Heart right ventricle (tissue), 16 donors: ENCODE measurements at regions not wholly inside any gene's neighbourhood (a gene's known extent, or its start where the extent isn't known, plus 50 kb on each side); places are given as distances from the start of the nearest gene placed in this dataset.

Experiments used
- ATAC-seq, 8 donors: fragments of 200-7000 bp; cut with Tn5 transposase; one replicate each; pipeline ENCODE4 v1.9.1; 2020; ENCODE audit warnings: mild to moderate bottlenecking in 8 of 8, moderate library complexity in 8 of 8, moderate number of reproducible peaks in 1 of 8
- DNase-seq, 2 donors: peaks; one replicate each; pipeline ENCODE4 v3.0.0-alpha.2; 2020
- H3K27ac ChIP-seq, 10 donors: fragments of 200-600 bp; sonication (generic) in 2 of 10; one replicate each; pipeline versions ENCODE4 v1.5.0 to v1.8.0; 2020 to 2022; ENCODE audit warnings: mild to moderate bottlenecking in 3 of 10
- H3K27me3 ChIP-seq, 7 donors: fragments of 200-600 bp; one replicate each; pipeline ENCODE4 v1.8.0; 2021 to 2022; ENCODE audit warnings: mild to moderate bottlenecking in 2 of 7
- H3K36me3 ChIP-seq, 9 donors: fragments of 200-600 bp; sonication (generic) in 1 of 9; one replicate each; pipeline versions ENCODE4 v1.5.0 to v1.8.0; 2020 to 2022; ENCODE audit warnings: mild to moderate bottlenecking in 2 of 9
- H3K4me1 ChIP-seq, 9 donors: fragments of 200-600 bp; sonication (generic) in 1 of 9; one replicate each; pipeline versions ENCODE4 v1.5.0 to v1.8.0; 2020 to 2022; ENCODE audit warnings: mild to moderate bottlenecking in 4 of 9
- H3K4me3 ChIP-seq, 10 donors: fragments of 200-600 bp; sonication (generic) in 2 of 10; one replicate each; pipeline versions ENCODE4 v1.5.0 to v1.8.0; 2020 to 2022; ENCODE audit warnings: mild to moderate bottlenecking in 7 of 10, moderate library complexity in 2 of 10
- H3K9me3 ChIP-seq, 11 donors: fragments of 200-600 bp in 10 of 11; sonication (generic) in 2 of 11; one replicate each; pipeline versions ENCODE4 v1.5.0 to v1.8.0; 2013 to 2022; ENCODE audit warnings: mild to moderate bottlenecking in 2 of 11, control low read depth in 1 of 11, moderate library complexity in 1 of 11
- CTCF ChIP-seq, 9 donors: fragments of 200-600 bp; sonication (generic) in 2 of 9; IDR thresholded peaks; one replicate each; pipeline versions ENCODE4 v1.5.0 to v1.8.0; 2021 to 2022; ENCODE audit warnings: antibody characterized with exemption in 9 of 9, mild to moderate bottlenecking in 5 of 9, moderate library complexity in 1 of 9
- WGBS, 2 donors: extraction: QIAGEN DNeasy Blood & Tissue Kit; methylation state at CpG; one replicate each; pipeline ENCODE4 v1.1.7; 2013; ENCODE audit warnings: inconsistent platforms in 1 of 2; 5-methylcytosine and 5-hydroxymethylcytosine counted together
- intact Hi-C, 10 donors: fragments of 100-400 bp; cut with DNase I; formaldehyde crosslinking; loops; one replicate each; pipeline versions ENCODE4 v1.11.1 to v1.14.2; 2022
- donor health status: Arrhythmogenic right ventricular cardiomyopathy.
- donor health status: ischemic (EF 13 %, LVEDD 7.1; RV severe dilation, severe dysfunction).
- donor health status: healthy with polysubstance abuse.
- donor health status: DM: no; HTN: yes; CAD: no.
- donor health status: DM: no; HTN: no; CAD: no.
- donor health status: ischemic (EF 25% LVEDD 6.9; RV normal size, moderate dysfunction).
- donor health status: ischemic (EF 25% LVEDD 5.7; RV mildly dilated, moderate dysfunction).
- donor health status: healthy.
- donor health status: DM: yes; HTN: yes; CAD: no.
- donor health status: Ischemic cardiomyopathy.
- donor health status: ischemic (EF 35%, LVEDD 5.7; RV mildly dilated, moderate dysfunction).
- donor health status: nonischemic (EF 11% LVEDD 7.7; RV severe dilation, severe dysfunction).
- donor health status: DM: yes; HTN: yes; CAD: no.
- donor health status: PGD.
- donor health status: ischemic (EF 29% LVEDD 5.4; RV normal size, mild dysfunction).
- donor health status: nonischemic (EF 23%, LVEDD 6.1; RV moderate dilation, normal function).

DNA sequence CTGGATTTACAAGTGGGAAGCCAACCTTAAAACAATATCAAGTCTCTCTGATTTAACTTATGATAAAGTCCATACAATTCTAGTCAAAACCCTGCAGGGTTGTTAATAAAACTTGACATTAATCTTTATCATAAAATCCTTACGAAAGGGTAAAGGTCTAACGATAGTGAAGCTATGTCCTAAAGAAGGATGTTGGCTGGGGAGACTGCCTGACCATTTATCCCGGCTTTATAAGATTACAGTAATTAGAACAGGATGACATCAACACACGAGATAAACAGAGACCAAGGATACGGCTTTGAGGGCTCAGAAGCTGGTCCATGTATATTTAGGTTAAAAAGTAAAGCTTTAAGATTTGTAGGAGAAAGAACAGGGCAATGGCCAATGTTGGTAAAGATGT is 189.0 kb upstream of the COPS8 start:
- DNase-seq (no peak), ATAC-seq (no peak)
- no peak for TF ChIP-seq CTCF (IDR thresholded peaks at IDR 0.05)
- intact Hi-C loops, result no loop called here
- WGBS, 2 donors, result 58 to 69% methylated on average over 5 of the region's 5 CpGs
- H3K9me3 ChIP-seq, result no peaks in the 10 kb centered on the region
- H3K27me3 ChIP-seq, result peaks cover 0 to 15% (median 0%) of the 10 kb centered on the region in 7 donors
- no peaks in the 10 kb centered on the region for H3K36me3 ChIP-seq
- H3K27ac ChIP-seq, result no peak overlapping the region
- no peaks in the 10 kb centered on the region for H3K4me1 ChIP-seq
- H3K4me3 ChIP-seq, result no peak overlapping the region

DNA sequence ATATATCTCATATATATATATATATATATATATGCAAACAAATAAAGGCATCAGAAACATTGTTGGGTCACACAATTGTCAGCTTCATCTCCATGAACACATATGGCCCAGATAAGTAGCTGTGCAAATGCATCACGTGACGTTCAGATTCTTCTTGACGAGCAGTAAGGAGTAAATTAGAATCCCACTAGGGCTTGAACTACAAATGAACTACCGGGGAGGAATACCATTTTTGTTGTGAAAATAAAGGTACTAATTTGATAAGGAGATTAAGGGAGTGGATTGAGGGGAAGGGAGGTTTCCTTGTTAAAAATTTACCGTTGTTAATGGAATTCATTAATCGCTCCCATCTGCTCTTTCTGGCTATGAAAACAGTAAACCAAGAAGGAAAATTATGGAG is 186.5 kb upstream of the COPS8 start:
- no peak overlapping the region for H3K27ac ChIP-seq
- no peaks in the 10 kb centered on the region for H3K36me3 ChIP-seq
- DNase-seq (no peak), ATAC-seq (no peak)
- peaks cover 0 to 24% (median under 1%) of the 10 kb centered on the region in 7 donors for H3K27me3 ChIP-seq
- no peak for TF ChIP-seq CTCF (IDR thresholded peaks at IDR 0.05)
- H3K4me3 ChIP-seq, result no peak overlapping the region
- intact Hi-C loops, result no loop called here
- WGBS, 2 donors, result 65% methylated on average over 6 of the region's 6 CpGs
- H3K9me3 ChIP-seq, result no peaks in the 10 kb centered on the region
- no peaks in the 10 kb centered on the region for H3K4me1 ChIP-seq

- Histone ChIP-seq H3K36me3 (no peaks in the 10 kb centered on the region), H3K9me3 (no peaks in the 10 kb centered on the region), H3K27me3 (peaks cover 0 to 26% (median 5%) of the 10 kb centered on the region in 7 donors), H3K27ac (no peak overlapping the region), H3K4me1 (no peaks in the 10 kb centered on the region), H3K4me3 (no peak overlapping the region)
- TF ChIP-seq CTCF (IDR thresholded peaks at IDR 0.05), result no peak
- ATAC-seq (no peak), DNase-seq (no peak)
- 58 to 59% methylated on average over 6 of the region's 6 CpGs for WGBS, 2 donors
- intact Hi-C loops, result no loop called here
Observed at GRCh38 chr2:236899950-236900640, 185.6 kb upstream of the COPS8 start.

DNA sequence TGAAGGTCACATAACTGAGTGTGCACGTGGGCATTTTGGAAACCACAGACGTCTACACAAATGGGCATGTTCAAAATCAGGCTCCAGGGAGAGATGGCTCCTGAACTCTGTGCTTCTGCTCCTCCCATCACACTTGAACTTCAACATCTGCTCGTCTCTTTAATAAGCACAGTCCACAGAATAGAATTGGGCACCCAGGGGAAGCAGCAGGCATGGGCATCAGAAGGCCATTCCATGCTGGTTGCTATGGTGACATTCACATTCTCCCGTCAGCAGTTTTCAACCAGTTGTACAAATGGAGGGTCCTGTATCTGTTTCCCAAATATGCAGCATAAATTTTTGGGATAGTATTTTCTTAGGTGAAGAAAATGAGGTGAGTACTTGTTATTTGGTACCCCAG is 183.7 kb upstream of the COPS8 start:
- Histone ChIP-seq H3K4me1 (no peaks in the 10 kb centered on the region), H3K36me3 (no peaks in the 10 kb centered on the region), H3K9me3 (no peaks in the 10 kb centered on the region), H3K27me3 (peaks cover 0 to 37% (median 7%) of the 10 kb centered on the region in 7 donors), H3K27ac (no peak overlapping the region), H3K4me3 (no peak overlapping the region)
- 85 to 91% methylated on average over 4 of the region's 4 CpGs for WGBS, 2 donors
- no peak for ATAC-seq
- intact Hi-C loops, result no loop called here
- no peak for TF ChIP-seq CTCF (IDR thresholded peaks at IDR 0.05)
- no peak for DNase-seq
